Lung (tissue), 11 donors: ENCODE measurements at regions not wholly inside any gene's neighbourhood (a gene's known extent, or its start where the extent isn't known, plus 50 kb on each side); places are given as distances from the start of the nearest gene placed in this dataset.

Experiments
- ATAC-seq: fragments of 200-7000 bp; cut with Tn5 transposase; one replicate; pipeline ENCODE4 v1.9.1; 2020; ENCODE audit warnings: moderate number of reproducible peaks; ENCODE audit not compliant: insufficient read depth, low FRiP score
- DNase-seq, 3 donors: peaks; one replicate each; pipeline ENCODE4 v3.0.0-alpha.2; 2013 to 2017
- H3K27ac ChIP-seq, 2 donors: one replicate each; pipeline ENCODE4 v1.5.1; 2013; ENCODE audit warnings: mild to moderate bottlenecking in 2 of 2, moderate library complexity in 2 of 2, control low read depth in 1 of 2, inconsistent platforms in 1 of 2, low read depth in 1 of 2, low read length in 1 of 2
- H3K27me3 ChIP-seq, 3 donors: one replicate each; pipeline ENCODE4 v1.5.1; 2013; ENCODE audit warnings: low read length in 2 of 3; ENCODE audit not compliant: control insufficient read depth in 3 of 3, insufficient read depth in 3 of 3
- H3K36me3 ChIP-seq, 4 donors: one replicate each; pipeline ENCODE4 v1.5.1; 2013; ENCODE audit warnings: low read length in 4 of 4, mild to moderate bottlenecking in 1 of 4, moderate library complexity in 1 of 4; ENCODE audit not compliant: control insufficient read depth in 4 of 4, insufficient read depth in 4 of 4
- H3K4me1 ChIP-seq, 5 donors: one replicate each; pipeline ENCODE4 v1.5.1; 2013; ENCODE audit warnings: low read length in 5 of 5, mild to moderate bottlenecking in 2 of 5, moderate library complexity in 1 of 5; ENCODE audit not compliant: control insufficient read depth in 5 of 5, insufficient read depth in 5 of 5
- H3K4me3 ChIP-seq: one replicate; pipeline ENCODE4 v1.5.1; 2013; ENCODE audit warnings: mild to moderate bottlenecking, control low read depth, moderate library complexity
- H3K9ac ChIP-seq, 2 donors: one replicate each; pipeline ENCODE4 v1.5.1; 2013; ENCODE audit warnings: low read length in 2 of 2, control low read depth in 1 of 2; ENCODE audit not compliant: insufficient read depth in 1 of 2
- H3K9me3 ChIP-seq, 4 donors: one replicate each; pipeline ENCODE4 v1.5.1; 2013; ENCODE audit warnings: low read length in 3 of 4, mild to moderate bottlenecking in 1 of 4, moderate library complexity in 1 of 4; ENCODE audit not compliant: control insufficient read depth in 4 of 4, insufficient read depth in 3 of 4
- WGBS, 2 donors: extraction: QIAGEN DNeasy Blood & Tissue Kit; methylation state at CpG; one replicate each; pipeline ENCODE4 v1.1.7; 2013; 5-methylcytosine and 5-hydroxymethylcytosine counted together
- TF ChIP-seq, protein P1 (sequence below): IDR thresholded peaks from 2 replicates; pipeline ENCODE4 v1.5.1; 2012; ENCODE audit warnings: mild to moderate bottlenecking; ENCODE audit errors: control extremely low read depth, extremely low read depth
- donor health status: control.
- donor health status: control.
- donor health status: Bipolar disorder and iron deficiency.
- donor health status: healthy.
- donor health status: DM: yes; HTN: yes; CAD: no.

DNA sequence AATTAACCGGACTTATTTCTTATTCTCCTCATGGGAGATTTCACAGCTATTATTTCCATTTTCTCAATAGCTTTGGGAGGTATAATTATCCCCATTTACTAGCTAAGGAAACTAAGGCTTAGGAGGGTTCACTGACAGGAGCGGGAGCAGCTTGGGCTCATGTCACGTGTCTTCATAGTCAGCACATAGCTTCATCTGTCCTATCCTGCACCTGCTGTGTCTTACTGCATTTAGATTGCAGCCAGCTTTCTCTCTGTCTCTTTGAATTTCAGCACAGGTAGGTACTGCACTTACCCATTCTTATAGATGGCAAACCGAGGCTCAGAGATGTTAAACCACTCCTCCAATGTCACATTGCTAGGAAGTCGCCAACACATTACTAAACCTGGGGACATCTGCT lies 839.9 kb downstream of the MAFB start:
- no peaks in the 10 kb centered on the region for H3K36me3 ChIP-seq
- WGBS, 2 donors = 76 to 84% methylated on average over 5 of the region's 5 CpGs
- no peaks in the 10 kb centered on the region for H3K27me3 ChIP-seq
- H3K9me3 ChIP-seq = peaks cover 0 to 2% (median 0%) of the 10 kb centered on the region in 4 donors
- H3K4me1 ChIP-seq = peaks cover 0 to 28% (median 7%) of the 10 kb centered on the region in 5 donors
- DNase-seq = no peak
- no peak for ATAC-seq
- no peak overlapping the region for H3K9ac ChIP-seq
- TF ChIP-seq, protein P1, sequence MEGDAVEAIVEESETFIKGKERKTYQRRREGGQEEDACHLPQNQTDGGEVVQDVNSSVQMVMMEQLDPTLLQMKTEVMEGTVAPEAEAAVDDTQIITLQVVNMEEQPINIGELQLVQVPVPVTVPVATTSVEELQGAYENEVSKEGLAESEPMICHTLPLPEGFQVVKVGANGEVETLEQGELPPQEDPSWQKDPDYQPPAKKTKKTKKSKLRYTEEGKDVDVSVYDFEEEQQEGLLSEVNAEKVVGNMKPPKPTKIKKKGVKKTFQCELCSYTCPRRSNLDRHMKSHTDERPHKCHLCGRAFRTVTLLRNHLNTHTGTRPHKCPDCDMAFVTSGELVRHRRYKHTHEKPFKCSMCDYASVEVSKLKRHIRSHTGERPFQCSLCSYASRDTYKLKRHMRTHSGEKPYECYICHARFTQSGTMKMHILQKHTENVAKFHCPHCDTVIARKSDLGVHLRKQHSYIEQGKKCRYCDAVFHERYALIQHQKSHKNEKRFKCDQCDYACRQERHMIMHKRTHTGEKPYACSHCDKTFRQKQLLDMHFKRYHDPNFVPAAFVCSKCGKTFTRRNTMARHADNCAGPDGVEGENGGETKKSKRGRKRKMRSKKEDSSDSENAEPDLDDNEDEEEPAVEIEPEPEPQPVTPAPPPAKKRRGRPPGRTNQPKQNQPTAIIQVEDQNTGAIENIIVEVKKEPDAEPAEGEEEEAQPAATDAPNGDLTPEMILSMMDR = no peak
- no peak overlapping the region for H3K27ac ChIP-seq
- no peak overlapping the region for H3K4me3 ChIP-seq

DNA sequence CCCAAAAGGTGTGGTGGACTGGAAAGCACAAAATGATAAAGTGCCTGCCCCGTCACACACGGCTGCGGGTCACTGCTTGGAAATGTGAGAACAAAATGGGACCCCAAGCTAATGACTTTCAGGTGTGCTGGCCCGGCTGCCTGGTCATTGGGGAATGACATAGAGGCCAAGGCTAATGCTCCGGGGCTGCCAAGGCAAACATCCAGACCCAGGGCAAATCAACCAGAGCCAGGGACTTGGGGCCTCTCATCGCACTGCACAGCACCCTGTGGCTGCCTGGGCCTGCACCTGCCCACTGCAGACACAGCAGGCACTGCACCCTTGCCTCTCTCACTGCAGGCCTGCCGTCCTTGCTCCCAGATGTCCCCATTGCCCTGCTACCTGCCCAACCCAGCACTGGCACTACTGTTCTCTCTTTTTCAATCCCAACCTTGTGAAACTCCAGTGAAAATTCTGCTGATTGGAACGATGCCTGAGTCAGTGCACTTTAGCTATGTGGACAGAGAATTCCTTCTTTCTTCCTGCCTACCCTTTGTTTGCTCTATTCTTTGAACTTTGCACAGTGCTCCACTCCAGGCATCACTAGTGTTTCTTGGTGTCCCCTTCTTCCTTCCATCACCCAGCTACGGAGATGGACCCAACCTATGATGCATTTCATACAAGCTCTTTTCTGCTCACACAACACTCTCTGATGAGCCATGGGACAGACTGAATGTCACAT lies 849.5 kb downstream of the MAFB start:
- ATAC-seq (no peak), DNase-seq (no peak)
- Histone ChIP-seq H3K36me3 (no peaks in the 10 kb centered on the region), H3K9me3 (no peaks in the 10 kb centered on the region), H3K9ac (no peak overlapping the region), H3K4me1 (no peaks in the 10 kb centered on the region), H3K4me3 (no peak overlapping the region), H3K27me3 (no peaks in the 10 kb centered on the region), H3K27ac (no peak overlapping the region)
- WGBS, 2 donors = 84 to 90% methylated on average over 9 of the region's 9 CpGs
- TF ChIP-seq, protein P1 = no peak

DNA sequence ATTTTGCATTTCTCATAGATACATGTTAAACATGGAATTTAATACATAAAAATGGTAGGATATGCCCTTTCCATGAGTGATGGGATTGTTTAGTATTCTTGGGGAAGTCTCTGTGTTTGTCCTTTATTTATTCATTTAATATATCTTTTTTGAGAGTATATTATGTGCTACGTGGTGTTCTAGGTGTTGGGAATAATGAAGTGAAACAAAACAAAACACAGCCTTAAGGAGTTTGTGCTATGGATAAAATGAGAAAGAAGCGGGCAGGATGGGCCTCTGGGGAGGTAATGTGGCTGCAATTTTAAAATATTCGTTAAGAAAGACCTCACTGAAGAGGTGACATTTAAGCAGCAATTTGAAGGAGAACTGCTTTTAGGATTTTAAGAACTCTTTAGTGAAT lies 851.5 kb downstream of the MAFB start:
- Histone ChIP-seq H3K9ac (no peak overlapping the region), H3K27me3 (no peaks in the 10 kb centered on the region), H3K4me1 (no peaks in the 10 kb centered on the region), H3K36me3 (no peaks in the 10 kb centered on the region), H3K4me3 (no peak overlapping the region), H3K27ac (no peak overlapping the region), H3K9me3 (no peaks in the 10 kb centered on the region)
- DNase-seq = peak in 2 of 3 donors; percentile 63 to 67
- 76 to 82% methylated on average over 3 of the region's 3 CpGs for WGBS, 2 donors
- no peak for ATAC-seq
- TF ChIP-seq, protein P1 = no peak
